HCT116 (cell line): ENCODE measurements at regions not wholly inside any gene's neighbourhood (a gene's known extent, or its start where the extent isn't known, plus 50 kb on each side); places are given as distances from the start of the nearest gene placed in this dataset.

Source experiments
- ATAC-seq: fragments of 200-7000 bp; cut with Tn5 transposase; 2 replicates; pipeline ENCODE4 v1.9.1; 2020; ENCODE audit warnings: mild to moderate bottlenecking, moderate library complexity
- BruUV-seq: library from RNA; stranded (reverse); fragments of 400-500 nt; replicated peaks from 2 replicates; lab custom pipeline; 2021; lab: Mats Ljungman, UMichigan
- CTCF ChIA-PET: fragments of 300-600 bp; sonication (Branson Sonifier 250); formaldehyde crosslinking; loops from one replicate; lab custom pipeline; 2021; ENCODE audit warnings: antibody characterized with exemption; lab: Charles Lee
- POLR2A ChIA-PET: fragments of 300-600, 350-600 bp; sonication (Branson Sonifier 250); formaldehyde crosslinking; loops from one replicate; lab custom pipeline; 2021; ENCODE audit warnings: antibody characterized with exemption; lab: Charles Lee
- RAD21 ChIA-PET, 2 experiments: fragments of 300-600 bp; sonication (Branson Sonifier 250); formaldehyde crosslinking; loops; one replicate each; lab custom pipeline; 2023; ENCODE audit warnings: low total read pairs in 2 of 2; ENCODE audit not compliant: uncharacterized antibody in 2 of 2, unreplicated experiment in 2 of 2, low non-redundant PET in 1 of 2; lab: Charles Lee
- DNase-seq: peaks from one replicate; pipeline ENCODE4 v3.0.0-alpha.2; 2010; ENCODE audit warnings: low read depth, low spot score
- H2AFZ ChIP-seq: fragments of 200-600 bp; shearing (Covaris generic), sonication (generic); 2 replicates; pipeline ENCODE4 v1.6.1; 2017; ENCODE audit warnings: low read depth, mixed run types, mixed read lengths, antibody characterized with exemption, low read length; ENCODE audit not compliant: poor library complexity, severe bottlenecking
- H3K27ac ChIP-seq: 2 replicates; pipeline ENCODE4 v1.5.1; 2012; ENCODE audit warnings: low read depth, low read length
- H3K27me3 ChIP-seq: fragments of 200-600 bp; sonication (generic); 2 replicates; pipeline ENCODE4 v1.6.1; 2016; ENCODE audit warnings: mixed run types, low read length, mixed read lengths; ENCODE audit not compliant: insufficient read depth
- H3K36me3 ChIP-seq, 2 experiments: fragments of 200-500 bp in 1 of 2; fragments of 200-600 bp in 1 of 2; sonication (Bioruptor generic) in 1 of 2; sonication (generic) in 1 of 2; 2 replicates each; pipeline versions ENCODE4 v1.5.1 to v1.6.1; 2014 to 2016; ENCODE audit warnings: low read length in 2 of 2, inconsistent platforms in 1 of 2, mixed read lengths in 1 of 2, mixed run types in 1 of 2; ENCODE audit not compliant: insufficient read depth in 2 of 2, control insufficient read depth in 1 of 2
- H3K4me1 ChIP-seq, 2 experiments: fragments of 200-600 bp in 1 of 2; sonication (generic) in 1 of 2; 2 replicates each; pipeline versions ENCODE4 v1.5.1 to v1.6.1; 2012 to 2017; ENCODE audit warnings: low read length in 2 of 2, inconsistent platforms in 1 of 2, mild to moderate bottlenecking in 1 of 2, mixed read lengths in 1 of 2, mixed run types in 1 of 2, moderate library complexity in 1 of 2; ENCODE audit not compliant: insufficient read depth in 2 of 2, control insufficient read depth in 1 of 2
- H3K4me2 ChIP-seq: fragments of 200-600 bp; sonication (generic); 2 replicates; pipeline ENCODE4 v1.6.1; 2017; ENCODE audit warnings: mixed run types, low read length, mixed read lengths
- H3K4me3 ChIP-seq, 2 experiments: fragments of 200-600 bp in 1 of 2; sonication (generic) in 1 of 2; replicated peaks in 1 of 2; 2 replicates each; pipeline ENCODE4 v1.5.1; 2011 to 2016; ENCODE audit warnings: low read length in 2 of 2, control low read depth in 1 of 2, low read depth in 1 of 2, mild to moderate bottlenecking in 1 of 2, mixed read lengths in 1 of 2, mixed run types in 1 of 2
- H3K79me2 ChIP-seq: fragments of 200-600 bp; sonication (generic); 2 replicates; pipeline ENCODE4 v1.6.1; 2017; ENCODE audit warnings: mild to moderate bottlenecking, mixed run types, low read length, moderate library complexity, mixed read lengths; ENCODE audit not compliant: insufficient read depth
- H3K9ac ChIP-seq: fragments of 200-600 bp; sonication (generic); 2 replicates; pipeline ENCODE4 v1.6.1; 2016; ENCODE audit warnings: low read length, mixed read lengths
- H3K9me2 ChIP-seq: fragments of 200-600 bp; sonication (generic), shearing (Covaris generic); 2 replicates; pipeline ENCODE4 v1.6.1; 2017; ENCODE audit warnings: mixed run types, mild to moderate bottlenecking, moderate library complexity; ENCODE audit not compliant: insufficient read depth
- H3K9me3 ChIP-seq, 2 experiments: fragments of 200-500 bp in 1 of 2; fragments of 200-600 bp in 1 of 2; sonication (Bioruptor generic) in 1 of 2; sonication (generic) in 1 of 2; 2 replicates each; pipeline ENCODE4 v1.6.1; 2014 to 2017; ENCODE audit warnings: low read length in 2 of 2, mixed read lengths in 2 of 2, inconsistent platforms in 1 of 2, low read depth in 1 of 2, mild to moderate bottlenecking in 1 of 2, mixed run types in 1 of 2, moderate library complexity in 1 of 2; ENCODE audit not compliant: control insufficient read depth in 1 of 2, insufficient read depth in 1 of 2
- H4K20me1 ChIP-seq: fragments of 200-600 bp; sonication (generic), shearing (Covaris generic); 2 replicates; pipeline ENCODE4 v1.6.1; 2017; ENCODE audit warnings: mixed run types, mild to moderate bottlenecking, moderate library complexity; ENCODE audit not compliant: insufficient read depth
- CTCF ChIP-seq, 3 experiments: fragments of 200-600 bp in 1 of 3; sonication (generic) in 1 of 3; IDR thresholded peaks in 2 of 3; conservative IDR thresholded peaks in 1 of 3; 2 replicates each; pipeline ENCODE4 v1.5.1; 2012 to 2017; ENCODE audit warnings: low read depth in 2 of 3, low read length in 2 of 3, antibody characterized with exemption in 1 of 3, borderline replicate concordance in 1 of 3, control low read depth in 1 of 3, mild to moderate bottlenecking in 1 of 3, mixed read lengths in 1 of 3, mixed run types in 1 of 3, moderate library complexity in 1 of 3; ENCODE audit not compliant: insufficient read depth in 1 of 3
- EGR1 ChIP-seq: IDR thresholded peaks from 2 replicates; pipeline ENCODE4 v1.6.1; 2012; ENCODE audit warnings: low read depth
- ELF1 ChIP-seq: IDR thresholded peaks from 2 replicates; pipeline ENCODE4 v1.6.1; 2012; ENCODE audit warnings: low read depth, borderline replicate concordance
- EZH2phosphoT487 ChIP-seq: fragments of 200-600 bp; IDR thresholded peaks from 2 replicates; pipeline ENCODE4 v1.6.1; 2018; ENCODE audit warnings: antibody characterized with exemption, borderline replicate concordance
- JUND ChIP-seq: IDR thresholded peaks from 2 replicates; pipeline ENCODE4 v1.6.1; 2012
- MAX ChIP-seq: IDR thresholded peaks from 2 replicates; pipeline ENCODE4 v1.6.1; 2012
- POLR2A ChIP-seq: IDR thresholded peaks from 2 replicates; pipeline ENCODE4 v1.7.0; 2011; ENCODE audit warnings: borderline replicate concordance; ENCODE audit not compliant: insufficient read depth, insufficient read length; ENCODE audit errors: extremely low read depth
- POLR2AphosphoS5 ChIP-seq: IDR thresholded peaks from 2 replicates; pipeline ENCODE4 v1.6.1; 2011; ENCODE audit warnings: mild to moderate bottlenecking, low read depth, low read length, moderate library complexity
- RAD21 ChIP-seq: IDR thresholded peaks from 2 replicates; pipeline ENCODE4 v1.6.1; 2012; ENCODE audit warnings: low read depth, mild to moderate bottlenecking
- REST ChIP-seq: IDR thresholded peaks from 2 replicates; pipeline ENCODE4 v1.6.1; 2012; ENCODE audit warnings: low read depth
- SIN3A ChIP-seq: IDR thresholded peaks from 2 replicates; pipeline ENCODE4 v1.6.1; 2012; ENCODE audit warnings: low read depth
- SP1 ChIP-seq: IDR thresholded peaks from 2 replicates; pipeline ENCODE4 v1.6.1; 2012; ENCODE audit warnings: low read depth
- SRF ChIP-seq: IDR thresholded peaks from 2 replicates; pipeline ENCODE4 v1.6.1; 2012; ENCODE audit warnings: low read depth
- TCF7L2 ChIP-seq: IDR thresholded peaks from 2 replicates; pipeline ENCODE4 v1.7.0; 2011; ENCODE audit warnings: borderline replicate concordance, inconsistent platforms; ENCODE audit not compliant: insufficient read depth, insufficient read length; ENCODE audit errors: extremely low read depth
- ZBTB33 ChIP-seq: IDR thresholded peaks from 2 replicates; pipeline ENCODE4 v1.6.1; 2011; ENCODE audit warnings: mild to moderate bottlenecking, low read length, moderate library complexity; ENCODE audit not compliant: insufficient replicate concordance; ENCODE audit errors: extremely low read depth
- ZFX ChIP-seq: fragments of 450-650 bp; IDR thresholded peaks from 2 replicates; pipeline ENCODE4 v1.6.1; 2017
- ZNF274 ChIP-seq: fragments of 200-500 bp; sonication (Bioruptor generic); IDR thresholded peaks from 2 replicates; pipeline ENCODE4 v1.6.1; 2014; ENCODE audit warnings: mild to moderate bottlenecking, low read depth, low read length, inconsistent platforms
- intact Hi-C: fragments of 100-400 bp; cut with micrococcal nuclease; formaldehyde crosslinking; loops from 2 replicates; pipeline ENCODE4 v1.10.0; 2022

- RAD21 ChIA-PET, result no interaction called here
- no peak overlapping the region for H3K4me3 ChIP-seq
- H3K4me1 ChIP-seq, result no peaks in the 10 kb centered on the region
- CTCF ChIA-PET, result no interaction called here
- H4K20me1 ChIP-seq, result no peaks in the 10 kb centered on the region
- ATAC-seq (no peak), DNase-seq (no peak)
- H3K79me2 ChIP-seq, result no peaks in the 10 kb centered on the region
- POLR2A ChIA-PET, result no interaction called here
- no peak overlapping the region for H3K27ac ChIP-seq
- no peak overlapping the region for H3K9ac ChIP-seq
- intact Hi-C loops, result no loop called here
- no peak for TF ChIP-seq EZH2phosphoT487
- no peak for TF ChIP-seq JUND
- TF ChIP-seq ELF1, result no peak
- TF ChIP-seq POLR2A, result no peak
- no peak for TF ChIP-seq ZNF274
- TF ChIP-seq ZFX, result no peak
- no peak for TF ChIP-seq EGR1
- TF ChIP-seq SRF, result no peak
- TF ChIP-seq MAX, result no peak
- no peak for TF ChIP-seq TCF7L2
- no peak for TF ChIP-seq ZBTB33
- no peak for TF ChIP-seq REST
- TF ChIP-seq CTCF (IDR thresholded peaks at IDR 0.05 in 2 of 3, conservative IDR thresholded peaks at IDR 0.05 in 1 of 3; ENCODE audit: borderline replicate concordance in 1 of 3, insufficient read depth in 1 of 3, low read depth in 2 of 3, low read length in 2 of 3), result no peak
- TF ChIP-seq SP1, result no peak
- no peak for TF ChIP-seq POLR2AphosphoS5
- no peak for TF ChIP-seq RAD21
- TF ChIP-seq SIN3A, result no peak
- no peaks in the 10 kb centered on the region for H3K36me3 ChIP-seq
- no peak overlapping the region for H2AFZ ChIP-seq
- BruUV-seq, result no TSS peak
- H3K9me2 ChIP-seq, result peaks cover 3% of the 10 kb centered on the region; the same call in 1 of the 2 replicates
- H3K27me3 ChIP-seq, result no peaks in the 10 kb centered on the region
- H3K4me2 ChIP-seq, result no peak overlapping the region
- no peaks in the 10 kb centered on the region for H3K9me3 ChIP-seq
Measured at GRCh38 chr12:28750946-28751685, 398.0 kb upstream of the FAR2 start.
